Gastrocnemius medialis (tissue), 4 donors: ENCODE measurements at regions not wholly inside any gene's neighbourhood (a gene's known extent, or its start where the extent isn't known, plus 50 kb on each side); places are given as distances from the start of the nearest gene placed in this dataset.

Experiments
- CTCF ChIP-seq, 5 experiments: fragments of 450-650 bp in 3 of 5; fragments of 200-600 bp in 2 of 5; sonication (generic) in 2 of 5; IDR thresholded peaks in 4 of 5; conservative IDR thresholded peaks in 1 of 5; 1 replicate in 4 of 5; 2 replicates in 1 of 5; pipeline ENCODE4 v1.5.1; 2016 to 2019; ENCODE audit warnings: antibody characterized with exemption in 5 of 5, mild to moderate bottlenecking in 3 of 5, moderate library complexity in 3 of 5
- POLR2A ChIP-seq, 2 donors: fragments of 450-650 bp; IDR thresholded peaks; one replicate each; pipeline ENCODE4 v1.6.1; 2017; ENCODE audit warnings: antibody characterized with exemption in 2 of 2, mild to moderate bottlenecking in 2 of 2, moderate library complexity in 2 of 2

GRCh38 chr22:48557473-48557872 is 1270.2 kb downstream of the BRD1 start:
- no peak for TF ChIP-seq CTCF (IDR thresholded peaks at IDR 0.05 in 4 of 5, conservative IDR thresholded peaks at IDR 0.05 in 1 of 5)
- no peak for TF ChIP-seq POLR2A (IDR thresholded peaks at IDR 0.05)
